ENCODE measurements at regions not wholly inside any gene's neighbourhood (a gene's known extent, or its start where the extent isn't known, plus 50 kb on each side); places are given as distances from the start of the nearest gene placed in this dataset.

DNA sequence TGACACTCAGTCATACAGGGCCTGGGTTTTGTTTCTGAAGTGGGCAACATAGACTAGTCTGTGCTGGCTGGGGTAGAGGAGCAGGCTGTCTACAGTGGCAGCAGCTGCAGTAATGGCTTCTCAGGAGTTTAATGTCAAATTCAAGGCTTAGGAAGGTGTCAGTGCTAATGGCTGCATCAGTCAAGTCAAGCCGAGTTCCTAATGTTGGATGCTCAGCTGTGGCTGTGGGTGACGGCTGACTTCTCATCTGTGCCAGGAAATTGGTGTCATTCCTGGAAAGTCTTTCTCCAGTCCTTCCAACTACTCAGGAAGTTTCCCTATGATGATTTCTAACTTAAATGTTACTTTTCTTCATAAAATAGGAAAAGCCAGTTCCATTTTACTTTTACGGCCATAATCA, 468.1 kb upstream of the IGFBP3 start:
- H2BK5ac ChIP-seq (ENCODE audit: low read depth, low read length), result no peak overlapping the region
- no peak overlapping the region for H3K23ac ChIP-seq (ENCODE audit: insufficient read length)

More for the DNA sequence above, 468.1 kb upstream of the IGFBP3 start:
- Histone ChIP-seq H2AK5ac (ENCODE audit: low read depth, low read length) (no peak overlapping the region), H4K91ac (replicated peaks; ENCODE audit: insufficient read length, low read length) (no peak overlapping the region), H3K4me1 (replicated peaks in 1 of 4; ENCODE audit: control insufficient read depth in 3 of 4, insufficient read depth in 4 of 4, low read length in 3 of 4) (no peaks in the 10 kb centered on the region), H3K79me1 (ENCODE audit: low read depth, low read length) (no peaks in the 10 kb centered on the region), H3K27ac (ENCODE audit: low read depth, low read length) (no peak overlapping the region), H2BK20ac (ENCODE audit: low read length) (no peak overlapping the region), H4K20me1 (replicated peaks in 1 of 2; ENCODE audit: control insufficient read depth in 1 of 2, insufficient read depth in 2 of 2, low read length in 2 of 2) (no peaks in the 10 kb centered on the region), H3K4ac (replicated peaks; ENCODE audit: insufficient read length, low read depth, low read length) (no peak overlapping the region), H3K56ac (replicated peaks; ENCODE audit: insufficient read length, low read depth, low read length) (no peak overlapping the region), H3K14ac (ENCODE audit: insufficient read length) (no peak overlapping the region), H2AFZ (ENCODE audit: low read length) (no peak overlapping the region), H2BK15ac (ENCODE audit: low read length) (no peak overlapping the region), H3K79me2 (ENCODE audit: control insufficient read depth in 1 of 2, insufficient read depth in 2 of 2, low read length in 2 of 2) (no peaks in the 10 kb centered on the region), H3K4me2 (ENCODE audit: insufficient read depth in 1 of 2, low read depth in 2 of 2, low read length in 2 of 2) (no peak overlapping the region), H4K5ac (ENCODE audit: insufficient read length, low read depth, low read length) (no peak overlapping the region), H3K9me3 (ENCODE audit: insufficient read depth in 2 of 2, low read depth in 1 of 2, low read length in 1 of 2) (no peaks in the 10 kb centered on the region), H3K23me2 (ENCODE audit: low read depth, low read length) (no peaks in the 10 kb centered on the region), H2BK120ac (replicated peaks; ENCODE audit: low read depth, low read length) (no peak overlapping the region), H3K4me3 (ENCODE audit: extremely low read depth in 1 of 4, insufficient read depth in 2 of 4, low read depth in 3 of 4, low read length in 4 of 4) (no peak overlapping the region), H3K9ac (replicated peaks in 1 of 4; ENCODE audit: extremely low read depth in 1 of 4, low read depth in 3 of 4, low read length in 3 of 4) (no peak overlapping the region), H2BK12ac (ENCODE audit: low read depth, low read length) (no peak overlapping the region), H3K27me3 (replicated peaks in 1 of 4; ENCODE audit: control insufficient read depth in 3 of 4, extremely low read depth in 1 of 4, insufficient read depth in 3 of 4, low read length in 3 of 4) (no peaks in the 10 kb centered on the region), H3K36me3 (ENCODE audit: control insufficient read depth in 2 of 4, insufficient read depth in 4 of 4, low read length in 3 of 4) (no peaks in the 10 kb centered on the region), H3K18ac (ENCODE audit: extremely low read depth, low read length) (no peak overlapping the region), H4K8ac (ENCODE audit: extremely low read depth, insufficient read depth, low read length) (no peak overlapping the region)
- DNase-seq (ENCODE audit: low read depth in 1 of 2, low spot score in 2 of 2), result no peak
- CTCF ChIA-PET (ENCODE audit: partially characterized antibody), result no interaction called here
- POLR2A ChIA-PET (ENCODE audit: partially characterized antibody), result no interaction called here
- WGBS, 2 experiments (ENCODE audit: extremely low coverage in 1 of 2, insufficient coverage in 1 of 2, insufficient read length in 1 of 2, insufficient replicate concordance in 2 of 2, low coverage in 1 of 2, low lambda C conversion rate in 2 of 2, missing lambda C conversion rate in 1 of 2), result 92% methylated on average over 3 of the region's 3 CpGs; no CpG with 5 or more reads in 1 of the 2 experiments
- FAIRE-seq, result no peak
- TF ChIP-seq CTBP2 (IDR thresholded peaks at IDR 0.05; ENCODE audit: borderline replicate concordance, insufficient read depth, insufficient read length, low read length) (no peak), EP300 (IDR thresholded peaks at IDR 0.05; ENCODE audit: borderline replicate concordance in 1 of 2, low read depth in 2 of 2, low read length in 2 of 2) (no peak), HDAC6 (IDR thresholded peaks at IDR 0.05; ENCODE audit: low read depth, low read length) (no peak)

Data from H1 (cell line).